ENCODE measurements at regions not wholly inside any gene's neighbourhood (a gene's known extent, or its start where the extent isn't known, plus 50 kb on each side); places are given as distances from the start of the nearest gene placed in this dataset.

DNA sequence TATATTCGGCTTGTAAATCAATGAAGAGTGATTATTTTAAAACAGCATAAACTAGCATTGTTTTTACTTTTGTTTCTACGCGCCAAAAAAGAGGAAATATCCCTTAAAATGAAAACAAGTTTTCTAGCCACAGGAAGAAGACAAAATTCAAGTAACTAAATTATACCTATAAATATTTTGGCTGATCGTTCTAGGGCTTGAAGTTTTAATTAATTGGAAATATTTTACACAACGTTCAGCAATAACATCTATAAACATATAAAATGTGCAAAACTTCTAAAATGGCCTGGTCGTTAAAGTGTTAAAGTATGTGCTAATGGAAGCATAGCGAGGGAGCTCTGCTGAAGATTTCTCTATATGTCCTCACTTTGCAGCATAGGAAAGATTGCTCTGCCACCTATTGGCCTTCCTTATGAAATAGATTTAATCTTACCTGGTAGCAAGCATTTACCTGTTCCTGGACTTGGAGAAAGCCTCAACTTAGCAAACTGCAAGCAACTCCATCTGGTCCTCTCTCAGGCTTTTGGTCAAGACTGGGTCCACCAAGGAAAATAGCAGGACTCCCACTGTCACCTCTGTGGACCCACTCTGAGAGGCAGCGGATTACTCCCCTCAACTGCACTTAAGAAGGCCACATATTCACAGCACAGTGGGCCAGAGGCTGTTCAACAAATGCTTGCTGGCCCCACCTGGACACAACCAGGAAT, 351.3 kb upstream of the RUNX1 start:
- no peak overlapping the region for H3K4me3 ChIP-seq (ENCODE audit: low read depth, low read length)
- TF ChIP-seq, protein P1, sequence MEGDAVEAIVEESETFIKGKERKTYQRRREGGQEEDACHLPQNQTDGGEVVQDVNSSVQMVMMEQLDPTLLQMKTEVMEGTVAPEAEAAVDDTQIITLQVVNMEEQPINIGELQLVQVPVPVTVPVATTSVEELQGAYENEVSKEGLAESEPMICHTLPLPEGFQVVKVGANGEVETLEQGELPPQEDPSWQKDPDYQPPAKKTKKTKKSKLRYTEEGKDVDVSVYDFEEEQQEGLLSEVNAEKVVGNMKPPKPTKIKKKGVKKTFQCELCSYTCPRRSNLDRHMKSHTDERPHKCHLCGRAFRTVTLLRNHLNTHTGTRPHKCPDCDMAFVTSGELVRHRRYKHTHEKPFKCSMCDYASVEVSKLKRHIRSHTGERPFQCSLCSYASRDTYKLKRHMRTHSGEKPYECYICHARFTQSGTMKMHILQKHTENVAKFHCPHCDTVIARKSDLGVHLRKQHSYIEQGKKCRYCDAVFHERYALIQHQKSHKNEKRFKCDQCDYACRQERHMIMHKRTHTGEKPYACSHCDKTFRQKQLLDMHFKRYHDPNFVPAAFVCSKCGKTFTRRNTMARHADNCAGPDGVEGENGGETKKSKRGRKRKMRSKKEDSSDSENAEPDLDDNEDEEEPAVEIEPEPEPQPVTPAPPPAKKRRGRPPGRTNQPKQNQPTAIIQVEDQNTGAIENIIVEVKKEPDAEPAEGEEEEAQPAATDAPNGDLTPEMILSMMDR (IDR thresholded peaks at IDR 0.05; ENCODE audit: insufficient read depth, low read depth, low read length): peak; percentile 54
- peak; percentile 77 for DNase-seq (ENCODE audit: low read depth)

DNA sequence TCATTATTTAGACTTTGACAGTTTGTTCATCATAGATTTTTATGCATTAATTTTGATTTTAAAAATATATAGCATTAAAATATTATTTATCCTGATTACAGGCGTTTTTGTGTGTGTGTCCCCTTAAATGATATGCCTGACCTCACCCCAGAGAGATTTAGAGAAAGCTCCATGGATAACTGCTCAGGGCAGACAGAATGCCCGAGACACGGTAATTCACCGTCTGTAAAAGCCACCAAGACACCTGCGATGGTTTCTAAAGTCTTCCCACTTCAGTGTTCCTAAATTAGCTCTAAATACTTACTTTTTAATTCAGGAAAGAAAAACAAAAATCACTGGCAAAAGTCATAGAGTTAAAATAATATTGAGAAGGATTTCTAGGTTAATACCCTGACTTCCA, 350.6 kb upstream of the RUNX1 start:
- DNase-seq (ENCODE audit: low read depth): no peak
- no peak overlapping the region for H3K4me3 ChIP-seq (ENCODE audit: low read depth, low read length)
- TF ChIP-seq, protein P1 (IDR thresholded peaks at IDR 0.05; ENCODE audit: insufficient read depth, low read depth, low read length): no peak

DNA sequence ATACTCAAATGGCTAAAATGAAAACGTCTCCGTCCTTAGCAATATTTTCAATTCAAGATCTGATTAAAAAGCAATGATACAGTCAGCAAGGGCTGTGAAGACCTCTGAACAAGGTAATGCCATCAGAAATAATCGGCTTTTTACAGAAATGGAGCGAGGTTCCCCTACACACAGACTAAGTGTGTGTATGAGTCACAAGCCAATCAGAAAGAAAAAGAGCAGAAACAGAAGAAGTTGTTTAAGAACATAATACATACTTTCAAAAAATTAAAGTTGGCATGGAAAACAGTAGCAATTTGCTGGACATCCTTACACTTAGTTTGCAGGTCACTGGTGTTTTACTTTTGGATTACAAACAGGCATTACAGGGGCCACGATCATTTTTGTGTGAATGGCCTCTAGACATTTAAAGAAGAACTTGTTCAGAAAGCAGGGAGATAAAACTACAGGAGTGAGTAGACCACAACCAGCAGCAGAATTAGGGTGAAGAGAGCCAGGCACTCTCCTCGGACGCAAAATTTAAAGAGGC, 350.0 kb upstream of the RUNX1 start:
- H3K4me3 ChIP-seq (ENCODE audit: low read depth, low read length): no peak overlapping the region
- no peak for DNase-seq (ENCODE audit: low read depth)
- TF ChIP-seq, protein P1 (IDR thresholded peaks at IDR 0.05; ENCODE audit: insufficient read depth, low read depth, low read length): no peak

DNA sequence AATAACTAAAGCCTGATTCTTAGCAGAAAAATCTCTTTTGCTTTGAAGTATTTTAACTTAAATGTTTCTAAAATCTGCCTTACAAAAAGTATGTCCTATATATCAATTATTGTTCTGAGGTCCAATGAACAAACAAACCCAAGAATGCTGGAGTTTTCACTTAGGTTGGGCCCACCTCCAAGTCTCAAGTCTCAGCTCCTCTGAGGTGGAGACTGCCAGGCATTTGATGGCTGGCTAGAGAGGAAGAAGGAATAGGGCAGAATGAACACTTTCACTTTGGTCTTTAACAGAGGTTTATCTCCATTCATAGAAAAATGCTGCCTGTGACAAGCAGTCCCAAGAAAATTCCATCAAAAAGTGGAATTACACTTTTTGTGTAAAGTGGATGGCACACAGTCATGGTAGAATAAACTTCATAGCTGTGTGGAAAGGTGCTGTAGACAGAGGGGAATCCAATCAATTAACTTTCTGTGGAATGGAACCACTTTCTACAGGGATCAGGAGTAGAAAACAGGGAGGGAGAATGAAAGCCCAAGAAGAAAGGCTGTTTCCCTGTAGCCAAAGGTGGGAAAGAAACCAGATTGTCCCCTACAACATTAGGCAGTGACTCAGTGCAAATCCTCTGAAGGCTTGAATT, 349.4 kb upstream of the RUNX1 start:
- TF ChIP-seq, protein P1 (IDR thresholded peaks at IDR 0.05; ENCODE audit: insufficient read depth, low read depth, low read length): no peak

DNA sequence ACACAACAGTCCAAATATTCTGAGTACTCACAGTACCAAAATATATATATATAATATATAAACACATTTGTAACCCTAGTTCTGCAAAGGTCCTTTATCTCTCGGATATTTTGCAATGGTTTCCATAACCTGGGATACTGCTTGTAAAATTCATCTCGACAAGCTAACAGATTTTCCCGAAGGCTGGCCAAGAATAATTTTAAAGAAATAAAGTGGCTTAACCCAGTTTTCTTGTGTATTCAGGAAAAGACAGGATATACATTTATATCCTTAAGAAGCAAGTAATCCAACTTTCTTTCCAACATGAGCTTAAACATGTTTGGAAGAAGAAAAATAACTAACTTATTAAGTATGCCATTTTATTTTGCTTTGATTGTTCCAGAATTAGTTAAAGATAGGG, 348.7 kb upstream of the RUNX1 start:
- TF ChIP-seq, protein P1 (IDR thresholded peaks at IDR 0.05; ENCODE audit: insufficient read depth, low read depth, low read length): no peak
- no peak overlapping the region for H3K4me3 ChIP-seq (ENCODE audit: low read depth, low read length)
- peak; percentile 63 for DNase-seq (ENCODE audit: low read depth)

More for the DNA sequence above, 349.4 kb upstream of the RUNX1 start:
- H3K4me3 ChIP-seq (ENCODE audit: low read depth, low read length): no peak overlapping the region
- DNase-seq (ENCODE audit: low read depth): no peak

DNA sequence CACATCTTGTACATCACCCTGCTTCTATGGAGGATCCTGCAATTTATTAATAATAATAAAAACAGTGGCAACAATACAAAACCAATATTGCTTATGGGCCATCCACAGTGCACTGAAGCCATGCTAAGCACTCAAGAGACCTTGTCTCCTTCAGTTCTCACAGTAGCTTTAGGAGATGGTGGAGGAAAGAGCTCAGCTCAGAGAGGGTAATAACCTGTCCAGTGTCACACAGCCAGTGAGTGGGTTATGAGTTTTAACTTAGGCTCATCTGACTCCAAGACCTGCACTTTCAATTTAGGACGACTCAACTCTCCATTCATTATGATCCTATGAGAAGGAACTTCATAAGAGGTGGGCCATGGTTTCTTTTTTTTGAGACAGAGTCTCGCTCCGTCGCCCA, 347.6 kb upstream of the RUNX1 start:
- TF ChIP-seq, protein P1 (IDR thresholded peaks at IDR 0.05; ENCODE audit: insufficient read depth, low read depth, low read length): no peak
- no peak overlapping the region for H3K4me3 ChIP-seq (ENCODE audit: low read depth, low read length)
- no peak for DNase-seq (ENCODE audit: low read depth)

All from fibroblast of villous mesenchyme (primary cell).